ENCODE measurements at regions not wholly inside any gene's neighbourhood (a gene's known extent, or its start where the extent isn't known, plus 50 kb on each side); places are given as distances from the start of the nearest gene placed in this dataset.

DNA sequence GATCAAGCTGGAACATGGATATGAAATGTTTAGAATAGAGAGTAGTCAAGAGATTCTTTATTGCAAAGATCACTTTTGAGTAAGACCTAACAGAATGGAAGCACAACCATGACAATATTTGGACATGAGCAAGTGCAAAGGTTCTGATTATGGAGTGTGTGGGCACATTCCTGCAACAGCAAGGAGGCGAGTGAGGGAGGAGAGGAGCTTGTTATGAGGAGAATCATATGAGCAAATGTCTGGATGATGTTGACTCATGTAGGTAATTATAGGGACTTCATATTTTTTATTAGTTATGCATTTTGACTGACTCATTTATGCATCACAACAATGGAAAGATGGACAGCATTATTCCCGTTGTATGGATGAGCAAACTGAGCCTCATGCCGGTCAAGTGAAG lies 100.8 kb upstream of the SLC35B3 start:
- DNase-seq: no peak

DNA sequence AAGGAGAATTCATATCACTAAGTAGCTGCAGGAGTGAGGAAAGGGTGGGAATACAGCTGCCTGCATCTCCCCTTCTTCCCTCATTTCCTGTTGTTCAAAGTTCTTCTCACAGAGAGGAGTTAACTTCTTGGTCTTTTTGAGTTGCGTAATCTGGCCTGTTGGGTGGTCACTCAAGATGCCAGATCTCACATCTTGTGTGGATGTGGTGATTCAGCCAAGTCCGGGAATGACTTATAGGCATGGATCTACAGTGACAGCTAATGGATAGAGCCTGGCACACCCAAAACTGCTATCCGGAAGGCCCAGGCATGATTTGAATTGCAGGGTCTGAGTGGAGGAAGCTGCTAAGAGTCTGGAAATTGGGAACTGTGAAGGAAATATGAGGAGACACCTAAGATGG lies 100.2 kb upstream of the SLC35B3 start:
- no peak for DNase-seq

DNA sequence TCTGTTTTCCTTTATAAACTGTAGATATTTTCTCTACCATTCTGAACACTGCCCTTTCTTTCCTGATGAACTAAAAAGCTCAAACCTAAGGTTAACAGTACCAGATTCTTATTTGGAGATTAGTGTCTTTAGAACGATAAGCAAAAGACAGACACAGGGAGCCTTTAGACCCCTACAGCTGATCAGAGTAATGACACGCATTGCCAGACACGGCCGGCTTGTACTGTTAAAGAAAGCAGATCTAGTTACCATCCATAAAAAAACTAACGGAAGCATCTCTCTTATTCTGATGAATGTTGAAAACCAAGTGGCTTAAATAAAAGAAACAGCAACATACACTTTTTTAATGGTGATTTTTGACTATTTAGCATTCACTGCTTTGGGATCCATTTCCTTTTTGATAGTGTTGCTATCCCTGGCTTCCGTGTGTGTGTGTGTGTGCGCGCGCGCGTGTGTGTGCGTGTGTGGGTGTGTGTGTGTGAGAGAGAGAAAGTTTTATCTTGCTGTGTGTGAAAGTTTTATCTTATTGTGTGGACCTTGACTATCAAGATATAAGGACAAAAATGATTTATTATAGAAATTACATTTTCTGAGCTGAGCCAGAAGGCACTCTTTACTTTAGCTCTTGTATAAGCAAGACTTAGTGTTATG lies 95.6 kb upstream of the SLC35B3 start:
- no peak for DNase-seq

DNA sequence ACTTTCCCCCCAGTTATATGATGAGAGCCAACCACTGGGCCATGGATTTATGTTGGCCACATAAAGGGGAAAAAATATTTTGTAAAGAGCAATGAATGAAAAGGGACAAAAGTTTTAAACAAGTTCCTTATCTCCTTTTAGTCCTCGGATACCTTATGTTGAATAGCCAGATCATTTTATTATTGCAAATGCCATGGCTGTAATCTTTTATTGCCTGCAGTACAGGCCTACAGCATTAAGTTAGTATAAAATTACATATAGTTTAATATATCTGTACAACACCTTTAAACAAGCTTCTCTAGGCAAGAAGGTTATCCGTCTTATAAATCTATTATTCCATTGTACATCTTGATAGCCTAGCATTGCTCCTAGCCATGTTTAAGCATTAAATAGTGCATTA lies 93.9 kb upstream of the SLC35B3 start:
- no peak for DNase-seq

DNA sequence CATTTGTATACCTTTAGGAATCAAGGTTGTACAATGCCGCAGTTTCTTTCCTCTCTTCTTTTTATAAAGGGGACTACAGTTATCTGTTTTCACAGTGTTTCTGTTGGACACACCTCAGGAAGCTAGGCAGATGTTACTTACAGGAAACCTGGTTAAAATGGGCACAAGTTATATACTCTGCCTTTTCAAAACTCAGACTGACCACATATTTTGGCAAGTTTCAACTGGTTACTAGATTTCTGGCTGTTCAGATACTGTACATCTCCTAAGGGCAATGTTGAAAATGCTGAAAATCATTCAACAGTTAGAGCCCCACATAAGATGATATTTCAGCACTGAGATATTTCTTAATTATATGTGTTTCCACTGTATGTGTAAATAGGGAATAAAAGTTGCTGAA lies 92.5 kb upstream of the SLC35B3 start:
- DNase-seq: no peak

DNA sequence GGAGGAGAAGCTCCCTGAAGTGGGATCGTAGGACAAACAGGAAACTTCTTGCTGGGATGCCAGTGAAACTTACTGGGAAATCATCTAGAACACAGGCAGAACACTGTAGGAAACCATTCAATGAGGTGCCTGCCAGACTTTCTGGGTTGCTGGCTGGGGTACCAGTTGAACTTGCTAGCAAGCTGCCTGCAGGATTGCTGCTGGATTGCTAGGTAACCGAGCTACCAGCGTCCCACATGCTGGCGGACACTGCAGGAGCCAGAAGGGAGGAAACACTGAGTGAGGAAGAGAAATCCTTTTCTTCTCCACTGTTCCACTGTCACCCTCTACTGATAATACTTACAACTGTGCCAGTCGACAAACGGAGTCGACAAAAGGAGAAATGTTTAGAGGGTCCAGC lies 91.3 kb upstream of the SLC35B3 start:
- DNase-seq: no peak

DNA sequence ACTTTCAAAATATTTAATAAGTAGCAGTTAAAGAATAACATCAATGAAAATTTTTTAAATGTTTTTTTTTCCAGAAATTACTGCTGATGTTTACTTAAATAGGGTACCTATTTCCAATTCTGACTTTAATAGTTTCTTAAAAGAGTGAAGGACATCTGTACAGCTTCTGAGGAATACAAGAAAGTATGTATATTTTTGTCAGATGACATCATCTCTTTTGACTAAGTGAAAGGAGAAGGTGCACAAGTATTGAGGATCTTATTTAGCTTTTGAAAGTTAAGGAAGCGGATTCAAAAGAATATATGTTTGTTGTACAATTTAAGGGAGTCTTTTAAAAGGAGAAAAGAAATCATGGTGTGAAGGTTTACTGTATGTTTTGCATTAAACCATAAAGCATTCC lies 90.0 kb upstream of the SLC35B3 start:
- DNase-seq: no peak

DNA sequence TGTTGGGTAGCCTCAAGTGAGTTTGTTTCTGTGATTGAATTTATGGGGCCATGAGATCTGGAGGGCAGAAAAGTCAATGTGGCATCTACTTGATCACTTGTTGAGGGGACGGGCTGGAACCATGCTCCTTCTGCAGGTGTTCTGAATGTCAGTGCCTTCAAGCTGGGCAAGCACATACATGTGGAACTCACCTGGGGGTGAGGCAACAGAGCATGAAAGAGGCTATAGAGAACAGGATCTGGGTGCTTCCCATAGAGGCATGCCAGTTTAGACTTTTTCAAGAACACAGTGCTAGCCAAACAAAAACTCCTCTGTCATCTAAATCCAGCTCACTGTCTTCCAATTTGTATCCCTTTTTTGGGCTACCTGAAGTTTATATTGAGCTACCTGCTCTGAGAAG lies 77.8 kb upstream of the SLC35B3 start:
- DNase-seq: no peak

DNA sequence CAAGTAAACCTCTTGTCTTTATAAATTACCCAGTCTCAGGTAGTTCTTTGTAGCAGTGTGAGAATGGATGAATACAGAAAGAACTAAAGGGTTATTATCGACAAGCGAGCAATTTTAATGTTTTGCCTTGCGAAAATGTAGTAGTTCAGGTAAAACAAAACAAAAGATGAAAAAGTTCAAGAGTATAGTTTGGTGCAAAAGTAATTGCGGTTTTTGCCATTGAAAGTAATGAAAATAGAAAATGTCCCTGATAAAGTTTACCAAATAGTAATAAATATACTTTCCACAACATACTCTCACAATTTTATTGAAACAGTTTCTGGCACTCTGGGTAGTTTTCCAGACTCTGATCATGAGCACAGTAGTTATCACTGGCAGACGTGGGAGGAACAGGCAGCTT lies 71.9 kb upstream of the SLC35B3 start:
- no peak for DNase-seq

DNA sequence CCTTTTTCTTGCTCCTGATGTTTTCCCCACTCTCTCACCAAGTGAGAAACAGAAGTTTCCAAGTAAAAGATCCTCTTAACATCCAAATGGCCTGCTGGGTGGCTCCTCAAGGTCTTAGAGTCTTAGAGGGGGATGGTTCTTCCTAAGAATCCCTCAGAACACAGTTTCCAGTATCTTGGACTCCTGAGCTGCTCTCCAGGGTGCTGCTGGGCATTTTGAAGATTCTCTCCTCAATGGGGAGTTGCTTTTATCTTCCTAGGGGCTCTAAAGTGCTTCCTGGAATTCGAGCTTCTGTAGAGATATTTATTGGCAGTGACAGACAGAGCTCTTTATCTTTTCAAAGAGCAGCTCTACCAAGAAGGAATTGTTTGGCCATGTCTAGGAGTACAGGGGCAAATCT lies 70.8 kb upstream of the SLC35B3 start:
- no peak for DNase-seq

DNA sequence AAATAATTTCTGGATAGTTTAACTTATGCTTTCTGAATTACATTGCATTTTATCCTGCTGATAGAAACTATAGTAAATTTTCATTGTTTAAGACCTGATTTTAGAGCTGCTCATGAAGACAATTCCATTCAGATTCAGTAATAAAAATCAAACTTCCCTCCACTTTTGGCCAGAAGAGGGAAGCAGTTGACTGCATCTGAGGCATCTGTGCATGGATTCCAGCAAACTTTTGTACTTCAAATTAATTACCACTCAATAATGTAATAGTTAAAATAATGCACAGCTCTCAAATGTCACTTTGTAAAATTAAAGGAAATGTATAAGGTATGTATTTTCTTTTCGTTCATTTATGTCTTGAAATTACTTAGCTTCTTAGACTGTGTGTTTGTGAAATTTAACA lies 64.2 kb upstream of the SLC35B3 start:
- no peak for DNase-seq

DNA sequence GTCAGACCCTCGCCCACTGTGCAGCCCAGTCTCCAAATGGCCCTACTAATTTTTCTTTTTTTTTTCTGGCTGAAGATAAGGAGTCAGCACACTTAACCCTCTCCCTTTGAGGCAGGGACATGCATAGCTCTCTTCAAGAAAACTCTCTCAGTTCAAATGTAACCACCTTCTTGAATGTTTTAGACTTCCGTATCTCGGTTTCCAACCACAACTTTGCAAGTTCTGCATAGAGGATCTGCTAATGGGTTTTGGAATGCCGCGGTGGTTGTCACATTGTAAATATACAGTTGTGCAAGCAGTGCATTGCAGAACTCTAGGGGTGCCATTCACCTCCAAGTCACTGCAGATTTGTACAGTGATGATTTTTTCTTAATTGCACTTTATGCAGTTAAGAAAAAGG lies 59.4 kb upstream of the SLC35B3 start:
- no peak for DNase-seq

DNA sequence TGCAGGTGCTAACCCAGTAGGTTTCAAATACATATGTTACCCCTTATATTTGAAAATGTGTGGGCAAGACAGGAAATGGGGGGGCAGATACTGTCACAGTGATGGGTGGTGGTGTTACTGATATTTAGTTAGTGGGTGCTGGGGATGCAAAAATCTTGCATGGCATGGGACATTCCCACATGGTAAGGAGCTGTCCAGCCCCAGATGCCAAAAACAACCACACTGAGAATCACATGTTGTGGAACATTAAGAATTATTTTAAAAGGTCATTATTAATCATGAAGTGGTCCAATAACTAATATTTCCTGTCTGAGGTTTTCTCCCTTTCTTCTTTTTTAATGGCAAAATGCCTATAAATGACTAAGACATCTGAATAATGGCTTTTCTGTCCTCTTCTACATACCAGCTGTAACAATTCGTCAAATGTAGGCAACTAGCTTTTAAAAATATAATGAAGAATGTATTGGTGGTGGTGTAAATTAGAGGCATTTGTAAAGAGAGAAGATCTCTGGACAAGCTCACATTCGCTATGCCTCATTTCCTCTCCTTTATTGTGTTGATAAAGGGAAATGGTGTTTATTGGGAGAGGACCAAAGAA lies 57.3 kb upstream of the SLC35B3 start:
- no peak for DNase-seq
